ENCODE measurements at regions not wholly inside any gene's neighbourhood (a gene's known extent, or its start where the extent isn't known, plus 50 kb on each side); places are given as distances from the start of the nearest gene placed in this dataset.

DNA sequence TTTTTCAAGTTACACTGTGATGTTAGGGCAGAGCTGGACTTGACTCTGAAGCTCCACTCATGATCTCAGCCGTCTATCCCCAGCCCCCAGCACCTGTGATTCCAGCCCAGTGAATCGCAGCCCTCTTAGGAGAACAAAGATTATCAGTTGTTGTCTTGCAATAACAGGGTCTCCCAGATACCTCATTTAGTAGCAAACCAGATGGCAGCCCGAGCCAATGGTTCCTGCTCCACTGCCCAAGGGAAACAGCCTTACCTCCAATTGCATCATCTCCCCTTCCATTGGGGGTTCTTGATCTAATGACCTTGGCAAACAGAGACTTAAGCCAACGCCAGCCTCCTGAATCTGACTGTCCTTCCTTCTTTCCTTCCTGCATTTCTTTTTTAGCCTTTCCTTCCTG, 371.2 kb downstream of the BCL11B start:
- FAIRE-seq (no peak), DNase-seq (ENCODE audit: insufficient read length, low spot score) (no peak)
- TF ChIP-seq, protein P1, sequence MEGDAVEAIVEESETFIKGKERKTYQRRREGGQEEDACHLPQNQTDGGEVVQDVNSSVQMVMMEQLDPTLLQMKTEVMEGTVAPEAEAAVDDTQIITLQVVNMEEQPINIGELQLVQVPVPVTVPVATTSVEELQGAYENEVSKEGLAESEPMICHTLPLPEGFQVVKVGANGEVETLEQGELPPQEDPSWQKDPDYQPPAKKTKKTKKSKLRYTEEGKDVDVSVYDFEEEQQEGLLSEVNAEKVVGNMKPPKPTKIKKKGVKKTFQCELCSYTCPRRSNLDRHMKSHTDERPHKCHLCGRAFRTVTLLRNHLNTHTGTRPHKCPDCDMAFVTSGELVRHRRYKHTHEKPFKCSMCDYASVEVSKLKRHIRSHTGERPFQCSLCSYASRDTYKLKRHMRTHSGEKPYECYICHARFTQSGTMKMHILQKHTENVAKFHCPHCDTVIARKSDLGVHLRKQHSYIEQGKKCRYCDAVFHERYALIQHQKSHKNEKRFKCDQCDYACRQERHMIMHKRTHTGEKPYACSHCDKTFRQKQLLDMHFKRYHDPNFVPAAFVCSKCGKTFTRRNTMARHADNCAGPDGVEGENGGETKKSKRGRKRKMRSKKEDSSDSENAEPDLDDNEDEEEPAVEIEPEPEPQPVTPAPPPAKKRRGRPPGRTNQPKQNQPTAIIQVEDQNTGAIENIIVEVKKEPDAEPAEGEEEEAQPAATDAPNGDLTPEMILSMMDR (IDR thresholded peaks at IDR 0.05; ENCODE audit: insufficient read depth, missing control alignments), result no peak

DNA sequence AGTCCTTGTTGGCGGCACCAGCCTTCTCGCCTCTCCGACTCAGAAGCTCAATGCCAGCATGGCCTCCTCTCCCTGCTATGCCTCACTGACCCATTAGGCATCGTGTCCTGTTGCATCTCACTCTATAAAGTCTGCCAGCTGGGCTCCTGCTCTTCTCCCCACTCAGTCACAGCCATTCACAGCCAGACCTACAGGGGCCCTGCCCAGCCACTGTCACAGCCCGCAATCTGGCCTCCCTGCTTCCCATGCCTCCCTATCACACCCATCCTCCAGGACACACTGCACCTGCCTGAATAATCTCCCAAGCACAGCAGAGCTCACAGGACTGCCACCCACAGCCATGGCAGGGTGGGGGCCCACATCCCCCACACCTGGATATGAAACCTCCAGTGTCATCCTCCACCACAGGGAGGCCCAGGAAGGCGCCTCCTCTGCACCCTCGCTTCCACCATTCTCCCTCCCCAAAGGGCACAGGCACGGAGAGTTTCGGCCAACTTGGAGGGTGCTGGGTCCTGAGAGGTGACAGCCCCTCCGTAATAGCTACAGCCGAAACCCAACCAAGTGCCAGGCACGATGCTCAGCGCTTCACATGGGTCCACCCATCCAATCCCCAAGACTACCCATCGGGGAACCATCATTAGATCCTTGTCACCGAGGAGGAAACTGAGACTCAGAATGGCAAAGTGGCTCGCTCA, 370.3 kb downstream of the BCL11B start:
- FAIRE-seq, result no peak
- DNase-seq (ENCODE audit: insufficient read length, low spot score), result no peak
- TF ChIP-seq, protein P1 (IDR thresholded peaks at IDR 0.05; ENCODE audit: insufficient read depth, missing control alignments), result no peak

DNA sequence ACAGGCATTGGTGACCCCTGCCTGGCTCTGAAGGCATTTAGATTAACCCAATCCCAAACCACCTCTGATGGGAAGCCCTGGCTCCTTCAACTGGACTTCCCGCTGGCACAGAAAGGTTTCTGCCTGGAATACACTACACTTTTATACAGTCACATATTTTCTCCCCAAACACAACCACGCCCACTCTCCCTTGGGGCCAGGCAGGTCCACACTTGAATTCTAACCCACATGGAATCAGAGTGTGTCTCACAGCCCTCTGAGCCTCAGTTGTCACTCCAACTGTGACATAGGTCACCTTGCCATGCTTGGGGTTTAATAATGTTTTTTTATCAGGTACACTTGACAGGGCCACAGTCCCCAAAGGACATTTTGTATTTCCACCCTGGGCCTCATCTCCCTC, 368.6 kb downstream of the BCL11B start:
- TF ChIP-seq, protein P1 (IDR thresholded peaks at IDR 0.05; ENCODE audit: insufficient read depth, missing control alignments), result no peak
- FAIRE-seq (no peak), DNase-seq (ENCODE audit: insufficient read length, low spot score) (no peak)

DNA sequence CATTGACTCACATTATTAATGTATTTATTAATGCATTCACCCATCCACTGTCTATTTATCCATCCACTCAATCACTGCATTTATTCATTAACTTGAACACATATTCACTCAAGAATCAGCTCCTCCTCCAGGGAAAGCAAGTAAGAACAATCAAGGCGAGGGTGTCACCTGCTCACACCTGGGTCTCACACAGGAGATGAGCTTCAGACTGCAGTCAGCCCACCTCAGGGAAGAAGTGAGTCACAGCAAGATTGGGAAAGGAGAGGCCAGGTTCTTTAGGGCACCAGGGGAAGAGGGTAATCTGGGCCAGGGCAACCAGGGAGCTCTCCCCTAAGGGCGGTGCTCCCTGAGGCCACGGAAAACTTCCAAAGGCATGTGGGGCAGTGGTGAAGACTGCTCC, 367.3 kb downstream of the BCL11B start:
- TF ChIP-seq, protein P1 (IDR thresholded peaks at IDR 0.05; ENCODE audit: insufficient read depth, missing control alignments), result no peak
- FAIRE-seq (no peak), DNase-seq (ENCODE audit: insufficient read length, low spot score) (no peak)

DNA sequence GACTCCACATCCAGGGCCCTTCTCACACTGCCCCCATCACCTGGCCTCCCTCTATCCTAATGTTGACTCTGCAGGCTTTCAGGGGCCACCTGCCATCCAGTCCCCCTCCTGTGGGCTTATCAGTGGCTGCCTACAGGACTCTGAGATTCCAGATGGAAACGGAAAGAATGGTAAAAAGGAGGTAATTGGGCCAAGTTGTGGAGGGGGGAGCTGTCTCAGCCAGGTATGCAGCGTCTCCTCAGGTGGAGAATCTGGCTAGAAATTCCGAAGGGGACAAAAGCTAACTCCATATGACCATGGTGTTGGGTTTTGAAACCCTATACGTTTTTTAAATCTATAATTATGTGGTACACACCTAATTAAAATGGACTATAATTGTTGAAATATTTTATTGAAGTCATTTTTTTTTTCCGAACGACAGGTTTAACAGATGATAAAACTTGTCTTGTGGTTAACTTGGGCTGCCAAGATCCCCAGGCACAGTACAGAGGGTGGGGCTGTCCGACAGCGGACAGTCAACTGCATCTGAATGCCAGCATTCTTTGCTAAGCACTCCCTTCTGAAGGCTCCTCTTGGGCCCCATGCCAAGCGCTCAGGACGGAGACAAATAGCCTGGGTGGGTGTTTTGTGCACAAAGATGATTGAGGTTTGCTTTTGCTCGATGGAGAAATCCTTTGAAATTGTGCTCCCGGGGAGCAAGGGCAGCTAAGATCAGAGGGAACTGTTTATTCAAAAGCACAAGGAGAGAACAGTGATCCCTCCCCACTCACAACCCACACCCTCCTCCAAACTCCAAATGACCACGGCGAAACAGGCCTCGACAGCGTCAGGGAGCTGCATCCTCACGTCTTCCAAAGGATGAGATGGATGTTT, 365.6 kb downstream of the BCL11B start:
- FAIRE-seq, result no peak

DNA sequence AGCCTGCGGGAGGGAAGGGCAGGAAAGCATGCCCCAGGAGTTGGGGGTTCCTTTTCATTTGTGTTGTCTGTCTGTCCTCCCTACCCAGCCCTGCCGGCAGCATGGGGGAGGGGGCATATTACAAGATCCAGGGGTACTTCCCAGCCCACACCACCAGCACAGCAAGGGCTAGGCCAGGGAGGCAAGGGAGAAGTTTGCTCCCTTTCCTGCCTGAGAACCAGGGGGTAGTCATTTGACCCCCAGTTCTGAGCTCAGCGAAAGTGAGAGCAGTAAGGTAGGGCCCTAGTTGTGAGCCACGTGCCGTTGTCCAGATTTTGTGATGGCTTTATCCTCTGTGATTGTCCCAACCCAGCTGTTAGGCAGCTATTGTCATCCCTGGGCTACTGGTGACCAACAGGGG, 364.7 kb downstream of the BCL11B start:
- TF ChIP-seq, protein P1 (IDR thresholded peaks at IDR 0.05; ENCODE audit: insufficient read depth, missing control alignments), result no peak
- FAIRE-seq (no peak), DNase-seq (ENCODE audit: insufficient read length, low spot score) (no peak)

More for the DNA sequence above, 365.6 kb downstream of the BCL11B start:
- TF ChIP-seq, protein P1 (IDR thresholded peaks at IDR 0.05; ENCODE audit: insufficient read depth, missing control alignments), result no peak
- no peak for DNase-seq (ENCODE audit: insufficient read length, low spot score)

DNA sequence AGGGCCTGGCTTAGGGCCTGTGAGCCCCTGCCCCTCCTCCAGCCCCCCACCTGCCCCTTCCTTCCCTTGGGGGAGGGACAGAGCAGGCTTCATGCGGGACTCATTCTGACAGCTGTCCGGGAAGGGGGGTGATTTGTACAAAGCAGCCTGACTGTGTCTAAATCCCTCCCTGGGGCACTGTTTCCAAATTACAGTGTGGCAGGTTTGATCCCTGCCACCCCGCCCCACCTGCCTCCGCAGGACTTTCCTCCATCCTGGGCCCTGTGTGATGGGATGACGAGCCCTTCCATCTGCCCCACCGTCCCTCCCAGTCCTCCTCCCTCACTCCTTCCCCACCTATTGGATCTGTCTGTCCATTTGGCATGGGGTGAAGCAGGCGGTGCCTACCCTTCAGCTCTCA, 363.9 kb downstream of the BCL11B start:
- TF ChIP-seq, protein P1 (IDR thresholded peaks at IDR 0.05; ENCODE audit: insufficient read depth, missing control alignments), result no peak
- FAIRE-seq (no peak), DNase-seq (ENCODE audit: insufficient read length, low spot score) (no peak)
